Loucy (cell line): ENCODE measurements at regions not wholly inside any gene's neighbourhood (a gene's known extent, or its start where the extent isn't known, plus 50 kb on each side); places are given as distances from the start of the nearest gene placed in this dataset.

Experiments used
- CTCF ChIP-seq: fragments of 200-600 bp; sonication (generic); conservative IDR thresholded peaks from 2 replicates; pipeline ENCODE4 v1.5.1; 2014; ENCODE audit warnings: mild to moderate bottlenecking, antibody characterized with exemption, low read length
- EZH2phosphoT487 ChIP-seq: fragments of 200-600 bp; IDR thresholded peaks from 2 replicates; pipeline ENCODE4 v1.6.1; 2018; ENCODE audit warnings: antibody characterized with exemption, mild to moderate bottlenecking, moderate library complexity, borderline replicate concordance

DNA sequence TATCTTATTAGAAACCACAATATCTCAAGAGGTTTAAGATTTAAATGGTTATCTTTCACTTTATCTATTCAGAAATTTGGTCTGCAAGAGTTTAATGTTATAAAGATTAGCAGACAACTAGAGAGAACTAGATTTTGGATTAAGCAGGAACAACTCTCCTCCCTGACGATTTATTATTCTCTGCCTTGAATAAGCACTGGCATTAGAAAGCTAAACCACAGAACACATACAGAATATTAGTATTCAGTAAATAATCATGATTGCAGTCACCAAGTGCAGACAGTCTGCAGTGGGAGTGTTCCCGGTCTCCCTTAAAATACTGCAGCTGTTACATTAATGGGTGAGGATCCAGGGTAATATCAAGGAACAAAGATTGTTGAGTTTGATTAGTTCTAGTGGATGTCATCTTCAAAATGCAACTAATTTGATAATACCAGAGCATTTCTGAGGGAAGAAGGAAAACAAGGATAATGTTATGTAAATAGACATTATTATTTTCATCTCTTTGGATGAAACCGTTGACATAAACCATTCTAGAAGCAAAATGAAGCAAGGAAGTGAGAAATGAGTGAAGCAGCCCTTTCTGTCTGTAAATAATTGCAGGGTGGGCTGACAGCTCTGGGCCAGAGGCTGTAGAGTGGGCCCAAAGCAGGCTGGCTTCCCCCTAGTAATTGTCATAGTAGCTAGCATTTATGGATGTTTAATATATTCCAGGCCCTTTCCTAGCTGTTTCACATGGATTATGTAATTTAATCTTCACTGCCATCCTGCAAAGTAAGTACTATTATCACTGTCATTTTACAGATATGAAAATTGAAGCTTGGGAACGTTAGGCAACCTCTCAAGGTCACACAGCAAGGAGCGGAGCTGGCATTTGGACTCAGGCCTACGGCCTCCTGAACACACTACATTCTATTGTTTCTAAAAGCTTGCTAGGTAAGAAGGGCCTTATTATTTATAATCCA, 79.4 kb downstream of the DYRK2 start:
- TF ChIP-seq CTCF, result no peak
- no peak for TF ChIP-seq EZH2phosphoT487
